Prostate gland (tissue), 2 donors: ENCODE measurements at regions not wholly inside any gene's neighbourhood (a gene's known extent, or its start where the extent isn't known, plus 50 kb on each side); places are given as distances from the start of the nearest gene placed in this dataset.

Experiments
- POLR2A ChIP-seq: fragments of 450-650 bp; IDR thresholded peaks from one replicate; pipeline ENCODE4 v1.6.1; 2016; ENCODE audit warnings: antibody characterized with exemption, mild to moderate bottlenecking
- TF ChIP-seq, protein P1 (sequence below), 4 experiments: fragments of 200-600 bp in 2 of 4; fragments of 450-650 bp in 2 of 4; sonication (generic) in 2 of 4; IDR thresholded peaks; 1 replicate in 3 of 4; 2 replicates in 1 of 4; pipeline ENCODE4 v1.5.1; 2016 to 2019; ENCODE audit warnings: antibody characterized with exemption in 4 of 4, mild to moderate bottlenecking in 2 of 4, moderate library complexity in 2 of 4

DNA sequence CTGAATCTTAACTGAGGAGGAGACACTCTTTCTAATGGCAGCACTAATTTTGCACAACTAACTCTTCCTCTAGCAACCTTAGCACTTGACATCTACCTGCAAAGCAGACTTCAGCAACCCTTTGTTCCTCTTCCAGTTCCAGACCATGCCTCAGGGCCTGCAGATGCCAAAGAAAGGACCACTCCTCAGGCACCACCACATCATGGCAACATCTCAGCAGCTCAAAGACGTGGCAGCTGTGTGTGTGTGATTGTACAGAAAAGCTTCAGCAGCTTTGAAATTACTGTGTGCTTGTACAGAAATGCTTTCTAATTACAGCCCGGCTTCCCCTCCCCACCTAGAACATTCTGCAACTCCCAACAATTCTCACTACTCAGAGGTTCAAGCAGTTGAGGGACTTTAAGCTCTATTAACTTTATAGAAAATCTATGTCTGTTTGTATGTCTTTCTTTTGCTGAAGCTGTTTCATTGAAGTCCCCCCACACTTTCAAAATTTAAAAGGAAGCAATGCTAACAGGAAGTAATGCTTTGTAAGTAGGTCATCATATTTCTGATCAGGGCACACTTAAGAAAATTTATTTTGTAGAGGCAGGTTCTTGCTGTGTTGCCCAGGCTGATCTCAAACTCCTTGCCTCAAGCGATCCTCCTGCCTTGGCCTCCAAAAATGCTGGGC lies 115.2 kb downstream of the CD47 start:
- TF ChIP-seq POLR2A: no peak
- TF ChIP-seq, protein P1, sequence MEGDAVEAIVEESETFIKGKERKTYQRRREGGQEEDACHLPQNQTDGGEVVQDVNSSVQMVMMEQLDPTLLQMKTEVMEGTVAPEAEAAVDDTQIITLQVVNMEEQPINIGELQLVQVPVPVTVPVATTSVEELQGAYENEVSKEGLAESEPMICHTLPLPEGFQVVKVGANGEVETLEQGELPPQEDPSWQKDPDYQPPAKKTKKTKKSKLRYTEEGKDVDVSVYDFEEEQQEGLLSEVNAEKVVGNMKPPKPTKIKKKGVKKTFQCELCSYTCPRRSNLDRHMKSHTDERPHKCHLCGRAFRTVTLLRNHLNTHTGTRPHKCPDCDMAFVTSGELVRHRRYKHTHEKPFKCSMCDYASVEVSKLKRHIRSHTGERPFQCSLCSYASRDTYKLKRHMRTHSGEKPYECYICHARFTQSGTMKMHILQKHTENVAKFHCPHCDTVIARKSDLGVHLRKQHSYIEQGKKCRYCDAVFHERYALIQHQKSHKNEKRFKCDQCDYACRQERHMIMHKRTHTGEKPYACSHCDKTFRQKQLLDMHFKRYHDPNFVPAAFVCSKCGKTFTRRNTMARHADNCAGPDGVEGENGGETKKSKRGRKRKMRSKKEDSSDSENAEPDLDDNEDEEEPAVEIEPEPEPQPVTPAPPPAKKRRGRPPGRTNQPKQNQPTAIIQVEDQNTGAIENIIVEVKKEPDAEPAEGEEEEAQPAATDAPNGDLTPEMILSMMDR (IDR thresholded peaks at IDR 0.05): no peak
